Esophagus squamous epithelium (tissue), 4 donors: ENCODE measurements at regions not wholly inside any gene's neighbourhood (a gene's known extent, or its start where the extent isn't known, plus 50 kb on each side); places are given as distances from the start of the nearest gene placed in this dataset.

Experiments
- POLR2A ChIP-seq, 4 donors: fragments of 450-650 bp; IDR thresholded peaks; one replicate each; pipeline ENCODE4 v1.6.1; 2017; ENCODE audit warnings: antibody characterized with exemption in 4 of 4, mild to moderate bottlenecking in 4 of 4, moderate library complexity in 3 of 4
- TF ChIP-seq, protein P1 (sequence below), 6 experiments: fragments of 450-650 bp in 4 of 6; fragments of 200-600 bp in 2 of 6; sonication (generic) in 2 of 6; IDR thresholded peaks; one replicate each; pipeline ENCODE4 v1.5.1; 2016 to 2019; ENCODE audit warnings: antibody characterized with exemption in 6 of 6, mild to moderate bottlenecking in 4 of 6, moderate library complexity in 4 of 6

DNA sequence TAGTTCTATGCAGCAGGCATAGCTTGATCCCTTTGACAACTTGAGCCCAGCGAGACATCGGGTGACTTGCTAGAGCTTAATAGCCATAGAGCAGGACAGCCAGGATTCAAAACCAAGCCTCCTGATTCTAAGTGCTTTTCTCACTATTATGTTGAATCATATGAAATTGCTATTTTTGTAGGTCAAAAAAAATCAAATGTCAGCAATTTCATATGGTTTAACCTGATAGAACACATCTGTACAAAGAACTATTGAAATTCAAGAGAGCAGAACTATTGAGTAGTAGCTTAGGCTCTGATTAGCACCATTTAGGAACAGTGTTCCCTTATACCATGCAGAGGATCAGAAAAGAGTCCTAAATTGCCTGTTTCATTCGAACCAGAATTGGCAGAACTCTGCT is 132.0 kb downstream of the EMP1 start:
- TF ChIP-seq, protein P1, sequence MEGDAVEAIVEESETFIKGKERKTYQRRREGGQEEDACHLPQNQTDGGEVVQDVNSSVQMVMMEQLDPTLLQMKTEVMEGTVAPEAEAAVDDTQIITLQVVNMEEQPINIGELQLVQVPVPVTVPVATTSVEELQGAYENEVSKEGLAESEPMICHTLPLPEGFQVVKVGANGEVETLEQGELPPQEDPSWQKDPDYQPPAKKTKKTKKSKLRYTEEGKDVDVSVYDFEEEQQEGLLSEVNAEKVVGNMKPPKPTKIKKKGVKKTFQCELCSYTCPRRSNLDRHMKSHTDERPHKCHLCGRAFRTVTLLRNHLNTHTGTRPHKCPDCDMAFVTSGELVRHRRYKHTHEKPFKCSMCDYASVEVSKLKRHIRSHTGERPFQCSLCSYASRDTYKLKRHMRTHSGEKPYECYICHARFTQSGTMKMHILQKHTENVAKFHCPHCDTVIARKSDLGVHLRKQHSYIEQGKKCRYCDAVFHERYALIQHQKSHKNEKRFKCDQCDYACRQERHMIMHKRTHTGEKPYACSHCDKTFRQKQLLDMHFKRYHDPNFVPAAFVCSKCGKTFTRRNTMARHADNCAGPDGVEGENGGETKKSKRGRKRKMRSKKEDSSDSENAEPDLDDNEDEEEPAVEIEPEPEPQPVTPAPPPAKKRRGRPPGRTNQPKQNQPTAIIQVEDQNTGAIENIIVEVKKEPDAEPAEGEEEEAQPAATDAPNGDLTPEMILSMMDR (IDR thresholded peaks at IDR 0.05): no peak
- no peak for TF ChIP-seq POLR2A (IDR thresholded peaks at IDR 0.05)
